ENCODE measurements at regions not wholly inside any gene's neighbourhood (a gene's known extent, or its start where the extent isn't known, plus 50 kb on each side); places are given as distances from the start of the nearest gene placed in this dataset.

DNA sequence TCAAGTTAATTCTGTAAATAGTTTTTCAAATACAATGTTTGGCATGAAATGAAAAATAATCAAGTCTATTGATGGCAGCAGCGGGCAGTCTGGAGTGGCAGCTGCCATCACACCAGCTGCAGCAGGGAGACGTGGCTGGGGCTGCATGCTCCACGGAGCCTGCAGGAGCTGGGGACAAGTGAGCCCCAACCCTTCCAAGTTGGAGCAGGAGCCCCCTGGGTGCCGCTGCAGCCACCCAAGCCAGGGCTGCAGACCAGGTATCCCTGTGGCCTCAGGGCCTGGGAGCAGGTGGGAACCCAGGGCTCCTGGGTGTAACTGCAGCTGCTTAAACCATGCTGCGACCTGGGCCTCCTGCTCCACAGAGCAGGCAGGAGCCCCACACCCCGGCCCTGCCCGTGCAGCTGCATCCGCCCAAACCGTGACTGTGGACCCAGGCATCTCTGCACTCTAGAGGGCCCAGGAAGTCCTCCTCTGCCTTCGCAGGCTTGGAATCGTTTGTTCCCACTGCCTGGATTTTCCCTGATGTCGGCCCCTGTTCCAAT is 257.4 kb downstream of the PLOD2 start:
- no peak for TF ChIP-seq EZH2 (IDR thresholded peaks at IDR 0.05; ENCODE audit: low read length, missing control alignments)
- no peak for TF ChIP-seq CTCF (conservative IDR thresholded peaks at IDR 0.05 in 1 of 2, IDR thresholded peaks at IDR 0.05 in 1 of 2; ENCODE audit: low read depth in 1 of 2, low read length in 2 of 2)
- H3K9ac ChIP-seq (ENCODE audit: insufficient read depth, low read length) = no peak overlapping the region
- no peaks in the 10 kb centered on the region for H3K36me3 ChIP-seq (ENCODE audit: control insufficient read depth, insufficient read depth, low read length)
- H3K27ac ChIP-seq (ENCODE audit: insufficient read depth, low read length) = no peak overlapping the region
- no peaks in the 10 kb centered on the region for H3K27me3 ChIP-seq (ENCODE audit: control insufficient read depth, insufficient read depth, low read length)
- no peaks in the 10 kb centered on the region for H3K4me1 ChIP-seq (ENCODE audit: control insufficient read depth, extremely low read depth, insufficient read depth, low read length)
- no peak overlapping the region for H3K4me2 ChIP-seq (ENCODE audit: extremely low read depth, insufficient read depth, low read length)
- no peak overlapping the region for H3K4me3 ChIP-seq (replicated peaks in 1 of 4; ENCODE audit: control extremely low read depth in 1 of 4, insufficient read depth in 1 of 4, low read depth in 3 of 4, low read length in 4 of 4)
- DNase-seq (ENCODE audit: low read depth in 2 of 2) = no peak
- no peaks in the 10 kb centered on the region for H3K9me3 ChIP-seq (ENCODE audit: control insufficient read depth, insufficient read depth, low read depth, low read length)
- H4K20me1 ChIP-seq (ENCODE audit: control insufficient read depth, extremely low read depth, insufficient read depth, low read length) = no peaks in the 10 kb centered on the region
- H2AFZ ChIP-seq (ENCODE audit: low read length) = no peak overlapping the region
- H3K79me2 ChIP-seq (ENCODE audit: control insufficient read depth, insufficient read depth, low read length) = no peaks in the 10 kb centered on the region

- Histone ChIP-seq H3K9me3 (ENCODE audit: control insufficient read depth, insufficient read depth, low read depth, low read length) (no peaks in the 10 kb centered on the region), H2AFZ (ENCODE audit: low read length) (no peak overlapping the region), H3K79me2 (ENCODE audit: control insufficient read depth, insufficient read depth, low read length) (no peaks in the 10 kb centered on the region), H3K4me3 (replicated peaks in 1 of 4; ENCODE audit: control extremely low read depth in 1 of 4, insufficient read depth in 1 of 4, low read depth in 3 of 4, low read length in 4 of 4) (no peak overlapping the region), H3K36me3 (ENCODE audit: control insufficient read depth, insufficient read depth, low read length) (no peaks in the 10 kb centered on the region), H3K27me3 (ENCODE audit: control insufficient read depth, insufficient read depth, low read length) (no peaks in the 10 kb centered on the region), H3K4me1 (ENCODE audit: control insufficient read depth, extremely low read depth, insufficient read depth, low read length) (no peaks in the 10 kb centered on the region), H3K27ac (ENCODE audit: insufficient read depth, low read length) (no peak overlapping the region), H3K9ac (ENCODE audit: insufficient read depth, low read length) (no peak overlapping the region), H3K4me2 (ENCODE audit: extremely low read depth, insufficient read depth, low read length) (no peak overlapping the region), H4K20me1 (ENCODE audit: control insufficient read depth, extremely low read depth, insufficient read depth, low read length) (no peaks in the 10 kb centered on the region)
- TF ChIP-seq CTCF (conservative IDR thresholded peaks at IDR 0.05 in 1 of 2, IDR thresholded peaks at IDR 0.05 in 1 of 2; ENCODE audit: low read depth in 1 of 2, low read length in 2 of 2) (no peak), EZH2 (IDR thresholded peaks at IDR 0.05; ENCODE audit: low read length, missing control alignments) (no peak)
- DNase-seq (ENCODE audit: low read depth in 2 of 2) = no peak
These were observed 256.8 kb downstream of the PLOD2 start for GRCh38 chr3:145904138-145904537.

- Histone ChIP-seq H3K9ac (ENCODE audit: insufficient read depth, low read length) (no peak overlapping the region), H3K27me3 (ENCODE audit: control insufficient read depth, insufficient read depth, low read length) (no peaks in the 10 kb centered on the region), H3K4me2 (ENCODE audit: extremely low read depth, insufficient read depth, low read length) (no peak overlapping the region), H3K27ac (ENCODE audit: insufficient read depth, low read length) (no peak overlapping the region), H3K36me3 (ENCODE audit: control insufficient read depth, insufficient read depth, low read length) (no peaks in the 10 kb centered on the region), H3K4me3 (replicated peaks in 1 of 4; ENCODE audit: control extremely low read depth in 1 of 4, insufficient read depth in 1 of 4, low read depth in 3 of 4, low read length in 4 of 4) (no peak overlapping the region), H3K79me2 (ENCODE audit: control insufficient read depth, insufficient read depth, low read length) (no peaks in the 10 kb centered on the region), H4K20me1 (ENCODE audit: control insufficient read depth, extremely low read depth, insufficient read depth, low read length) (no peaks in the 10 kb centered on the region), H2AFZ (ENCODE audit: low read length) (no peak overlapping the region), H3K9me3 (ENCODE audit: control insufficient read depth, insufficient read depth, low read depth, low read length) (no peaks in the 10 kb centered on the region), H3K4me1 (ENCODE audit: control insufficient read depth, extremely low read depth, insufficient read depth, low read length) (no peaks in the 10 kb centered on the region)
- TF ChIP-seq CTCF (conservative IDR thresholded peaks at IDR 0.05 in 1 of 2, IDR thresholded peaks at IDR 0.05 in 1 of 2; ENCODE audit: low read depth in 1 of 2, low read length in 2 of 2) = no peak
- no peak for TF ChIP-seq EZH2 (IDR thresholded peaks at IDR 0.05; ENCODE audit: low read length, missing control alignments)
- no peak for DNase-seq (ENCODE audit: low read depth in 2 of 2)
These were observed 254.7 kb downstream of the PLOD2 start for GRCh38 chr3:145906301-145906700.
